Endothelial cell (in vitro differentiated cells): ENCODE measurements at regions not wholly inside any gene's neighbourhood (a gene's known extent, or its start where the extent isn't known, plus 50 kb on each side); places are given as distances from the start of the nearest gene placed in this dataset.

Experiments
- DNase-seq: peaks from one replicate; pipeline ENCODE4 v3.0.0; 2021; ENCODE audit warnings: low spot score
- H3K27ac Mint-ChIP-seq: one replicate; pipeline ENCODE4 v1.8.0; 2021; ENCODE audit warnings: mixed read lengths, inconsistent platforms; ENCODE audit not compliant: unreplicated experiment
- H3K27me3 Mint-ChIP-seq: one replicate; pipeline ENCODE4 v1.8.0; 2021; ENCODE audit warnings: mild to moderate bottlenecking, moderate library complexity, mixed read lengths, inconsistent platforms; ENCODE audit not compliant: unreplicated experiment
- H3K36me3 Mint-ChIP-seq: one replicate; pipeline ENCODE4 v1.8.0; 2021; ENCODE audit warnings: mild to moderate bottlenecking, low read depth, mixed read lengths, inconsistent platforms; ENCODE audit not compliant: unreplicated experiment
- H3K4me1 Mint-ChIP-seq: one replicate; pipeline ENCODE4 v1.8.0; 2021; ENCODE audit warnings: mild to moderate bottlenecking, mixed read lengths, inconsistent platforms; ENCODE audit not compliant: unreplicated experiment
- H3K4me3 Mint-ChIP-seq: one replicate; pipeline ENCODE4 v1.8.0; 2021; ENCODE audit warnings: mild to moderate bottlenecking, mixed read lengths, inconsistent platforms; ENCODE audit not compliant: unreplicated experiment
- H3K9me3 Mint-ChIP-seq: one replicate; pipeline ENCODE4 v1.8.0; 2021; ENCODE audit warnings: mixed read lengths, inconsistent platforms; ENCODE audit not compliant: unreplicated experiment
- TF ChIP-seq, protein P1 (sequence below): fragments of 200-600 bp; sonication (generic); IDR thresholded peaks from one replicate; pipeline ENCODE4 v1.5.0; 2021; ENCODE audit warnings: antibody characterized with exemption; ENCODE audit not compliant: unreplicated experiment

DNA sequence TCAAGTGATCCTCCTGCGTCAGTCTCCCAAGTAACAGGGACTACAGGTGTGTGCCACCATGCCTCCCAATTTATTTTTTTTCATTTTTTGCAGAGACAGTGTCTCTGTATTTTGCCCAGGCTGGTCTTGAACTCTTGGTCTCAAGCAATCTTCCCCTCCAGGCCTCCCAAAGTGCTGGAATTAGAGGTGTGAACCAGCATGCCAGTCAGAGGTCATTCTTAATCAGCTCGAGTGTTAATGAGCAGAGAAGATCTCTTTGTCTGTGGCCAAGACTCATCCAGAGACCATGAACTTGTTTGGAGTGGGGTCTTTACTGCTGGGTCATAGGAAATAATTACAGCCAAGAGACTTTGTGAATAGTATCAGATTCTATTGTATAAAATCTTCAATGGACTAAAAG is 99.2 kb upstream of the AP1S2 start:
- H3K4me3 Mint-ChIP-seq, result no peak overlapping the region
- TF ChIP-seq, protein P1, sequence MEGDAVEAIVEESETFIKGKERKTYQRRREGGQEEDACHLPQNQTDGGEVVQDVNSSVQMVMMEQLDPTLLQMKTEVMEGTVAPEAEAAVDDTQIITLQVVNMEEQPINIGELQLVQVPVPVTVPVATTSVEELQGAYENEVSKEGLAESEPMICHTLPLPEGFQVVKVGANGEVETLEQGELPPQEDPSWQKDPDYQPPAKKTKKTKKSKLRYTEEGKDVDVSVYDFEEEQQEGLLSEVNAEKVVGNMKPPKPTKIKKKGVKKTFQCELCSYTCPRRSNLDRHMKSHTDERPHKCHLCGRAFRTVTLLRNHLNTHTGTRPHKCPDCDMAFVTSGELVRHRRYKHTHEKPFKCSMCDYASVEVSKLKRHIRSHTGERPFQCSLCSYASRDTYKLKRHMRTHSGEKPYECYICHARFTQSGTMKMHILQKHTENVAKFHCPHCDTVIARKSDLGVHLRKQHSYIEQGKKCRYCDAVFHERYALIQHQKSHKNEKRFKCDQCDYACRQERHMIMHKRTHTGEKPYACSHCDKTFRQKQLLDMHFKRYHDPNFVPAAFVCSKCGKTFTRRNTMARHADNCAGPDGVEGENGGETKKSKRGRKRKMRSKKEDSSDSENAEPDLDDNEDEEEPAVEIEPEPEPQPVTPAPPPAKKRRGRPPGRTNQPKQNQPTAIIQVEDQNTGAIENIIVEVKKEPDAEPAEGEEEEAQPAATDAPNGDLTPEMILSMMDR, result no peak
- no peak for DNase-seq
- H3K9me3 Mint-ChIP-seq, result no peaks in the 10 kb centered on the region
- H3K27me3 Mint-ChIP-seq, result no peaks in the 10 kb centered on the region
- H3K36me3 Mint-ChIP-seq, result no peaks in the 10 kb centered on the region
- H3K4me1 Mint-ChIP-seq, result peaks cover 10% of the 10 kb centered on the region
- no peak overlapping the region for H3K27ac Mint-ChIP-seq

DNA sequence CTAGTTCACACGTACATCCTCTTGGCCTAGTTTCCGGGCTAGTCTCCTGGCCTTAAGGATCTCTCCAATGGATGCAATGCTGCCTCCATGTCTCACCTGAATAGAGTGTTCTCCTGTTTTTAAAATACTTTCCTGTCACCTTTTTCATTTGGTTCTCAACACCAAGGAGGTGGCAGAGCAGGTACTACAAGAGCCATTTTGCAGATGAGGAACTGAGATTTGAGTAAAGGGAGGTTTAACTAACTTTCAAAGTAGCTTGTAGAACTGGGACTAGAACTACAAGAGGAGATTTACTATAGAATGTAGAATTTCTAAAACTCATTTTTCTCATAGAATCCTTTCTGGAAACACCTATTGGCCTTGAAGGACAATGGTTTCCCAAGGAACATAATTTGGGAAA is 97.6 kb upstream of the AP1S2 start:
- TF ChIP-seq, protein P1, result no peak
- DNase-seq, result no peak
- no peaks in the 10 kb centered on the region for H3K9me3 Mint-ChIP-seq
- H3K27me3 Mint-ChIP-seq, result no peaks in the 10 kb centered on the region
- peaks cover 21% of the 10 kb centered on the region for H3K4me1 Mint-ChIP-seq
- H3K4me3 Mint-ChIP-seq, result no peak overlapping the region
- no peaks in the 10 kb centered on the region for H3K36me3 Mint-ChIP-seq
- H3K27ac Mint-ChIP-seq, result no peak overlapping the region

DNA sequence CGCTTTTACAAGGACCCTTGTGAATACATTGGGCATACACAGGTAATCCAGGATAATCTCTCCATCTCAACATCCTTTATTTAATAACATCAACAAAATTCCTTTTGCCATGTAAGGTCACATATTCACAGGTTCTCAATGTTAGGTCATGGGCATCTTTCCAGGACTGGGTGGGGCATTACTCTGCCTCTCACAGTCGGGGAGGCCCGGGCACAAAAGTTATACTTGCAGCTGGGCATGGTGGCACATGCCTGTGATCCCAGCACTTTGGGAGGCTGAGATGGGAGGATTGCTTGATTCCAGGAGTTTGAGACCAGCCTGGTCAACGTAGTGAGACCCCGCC is 93.7 kb upstream of the AP1S2 start:
- peak overlapping the region; percentile 33 for H3K27ac Mint-ChIP-seq
- H3K27me3 Mint-ChIP-seq, result no peaks in the 10 kb centered on the region
- H3K9me3 Mint-ChIP-seq, result no peaks in the 10 kb centered on the region
- no peaks in the 10 kb centered on the region for H3K36me3 Mint-ChIP-seq
- DNase-seq, result no peak
- no peak overlapping the region for H3K4me3 Mint-ChIP-seq
- TF ChIP-seq, protein P1, result no peak
- peaks cover 24% of the 10 kb centered on the region for H3K4me1 Mint-ChIP-seq

DNA sequence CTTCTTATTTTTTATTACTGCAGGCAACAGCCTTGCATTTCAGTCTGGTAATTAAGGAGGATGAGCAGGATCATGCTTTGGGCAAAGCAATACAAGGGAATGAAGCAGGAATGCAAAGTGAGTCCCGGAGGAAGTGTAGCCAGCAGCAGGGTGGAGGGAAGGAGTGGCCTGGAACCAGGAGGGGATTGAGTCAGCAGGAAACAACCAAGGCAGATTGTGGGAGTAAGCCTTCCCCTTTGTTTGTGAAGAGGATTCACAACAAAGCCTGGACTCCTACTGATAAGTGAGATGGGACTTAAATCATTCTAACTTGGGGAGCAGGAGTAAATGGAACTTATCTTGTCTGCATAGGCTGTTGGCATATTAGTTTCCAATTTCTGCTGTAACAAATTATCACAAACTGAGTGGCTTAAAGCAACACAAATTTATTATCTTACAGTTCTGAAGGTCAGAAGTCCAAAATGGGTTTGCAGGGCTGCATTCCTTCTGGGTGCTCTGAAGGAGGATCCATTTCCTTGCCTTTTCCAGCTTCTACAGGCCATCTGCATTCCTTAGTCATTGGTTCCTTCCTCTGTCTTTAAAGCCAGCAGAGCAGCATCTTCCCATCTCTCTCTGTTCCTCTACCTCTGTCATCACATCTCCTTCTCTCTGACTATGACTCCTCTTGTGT is 93.2 kb upstream of the AP1S2 start:
- peaks cover 24% of the 10 kb centered on the region for H3K4me1 Mint-ChIP-seq
- H3K27me3 Mint-ChIP-seq, result no peaks in the 10 kb centered on the region
- peak overlapping the region; percentile 33 for H3K27ac Mint-ChIP-seq
- DNase-seq, result peak; percentile 17
- TF ChIP-seq, protein P1, result no peak
- no peaks in the 10 kb centered on the region for H3K9me3 Mint-ChIP-seq
- no peaks in the 10 kb centered on the region for H3K36me3 Mint-ChIP-seq
- H3K4me3 Mint-ChIP-seq, result no peak overlapping the region

DNA sequence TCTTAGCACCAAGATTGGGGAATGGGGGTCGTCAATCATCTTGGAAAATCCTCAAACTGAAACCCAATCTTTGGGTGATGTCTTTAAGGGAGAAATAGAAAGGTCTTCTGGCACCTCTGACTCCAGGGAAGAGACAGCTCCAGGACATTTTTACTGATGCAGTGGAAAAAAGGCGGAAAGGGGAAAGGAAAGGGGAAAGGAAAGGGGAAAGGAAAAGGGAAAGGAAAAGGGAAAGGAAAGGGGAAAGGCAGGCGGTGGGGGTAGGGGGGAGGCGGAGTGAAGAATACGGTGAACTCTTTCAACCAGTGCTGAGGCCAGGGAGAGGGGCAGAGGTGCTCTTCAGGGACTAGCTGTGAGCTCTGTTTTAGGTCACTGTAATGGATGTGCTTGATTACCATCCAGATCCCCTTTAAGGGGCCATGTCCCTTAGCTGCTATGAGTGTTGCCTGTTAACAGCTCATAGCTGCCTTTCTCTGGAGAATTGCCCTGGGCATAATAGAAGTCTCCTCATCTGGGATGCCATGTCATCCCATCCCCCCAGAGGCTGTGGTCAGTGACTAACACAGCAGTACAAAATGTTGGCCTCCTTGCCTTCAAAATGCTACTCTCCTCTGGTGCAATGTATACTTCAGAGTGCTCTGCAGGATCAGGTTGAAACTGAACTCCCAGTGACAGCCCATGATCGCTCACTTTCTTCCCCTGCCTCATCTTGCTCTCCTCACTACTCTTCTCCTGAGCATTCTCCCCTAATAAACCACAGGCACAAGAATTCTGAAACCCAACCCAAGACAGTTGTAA is 92.4 kb upstream of the AP1S2 start:
- Mint-ChIP-seq H3K27ac (peak overlapping the region; percentile 91), H3K4me1 (peaks cover 24% of the 10 kb centered on the region), H3K27me3 (no peaks in the 10 kb centered on the region), H3K4me3 (no peak overlapping the region), H3K9me3 (no peaks in the 10 kb centered on the region), H3K36me3 (no peaks in the 10 kb centered on the region)
- TF ChIP-seq, protein P1, result no peak
- DNase-seq, result no peak
